ENCODE measurements at regions not wholly inside any gene's neighbourhood (a gene's known extent, or its start where the extent isn't known, plus 50 kb on each side); places are given as distances from the start of the nearest gene placed in this dataset.

- H3K36me3 ChIP-seq = no peaks in the 10 kb centered on the region
- no peak overlapping the region for H3K27ac ChIP-seq
- ATAC-seq = no peak
- H3K9me3 ChIP-seq = no peaks in the 10 kb centered on the region
- TF ChIP-seq POLR2A (IDR thresholded peaks at IDR 0.05) = no peak
- TF ChIP-seq, protein P1, sequence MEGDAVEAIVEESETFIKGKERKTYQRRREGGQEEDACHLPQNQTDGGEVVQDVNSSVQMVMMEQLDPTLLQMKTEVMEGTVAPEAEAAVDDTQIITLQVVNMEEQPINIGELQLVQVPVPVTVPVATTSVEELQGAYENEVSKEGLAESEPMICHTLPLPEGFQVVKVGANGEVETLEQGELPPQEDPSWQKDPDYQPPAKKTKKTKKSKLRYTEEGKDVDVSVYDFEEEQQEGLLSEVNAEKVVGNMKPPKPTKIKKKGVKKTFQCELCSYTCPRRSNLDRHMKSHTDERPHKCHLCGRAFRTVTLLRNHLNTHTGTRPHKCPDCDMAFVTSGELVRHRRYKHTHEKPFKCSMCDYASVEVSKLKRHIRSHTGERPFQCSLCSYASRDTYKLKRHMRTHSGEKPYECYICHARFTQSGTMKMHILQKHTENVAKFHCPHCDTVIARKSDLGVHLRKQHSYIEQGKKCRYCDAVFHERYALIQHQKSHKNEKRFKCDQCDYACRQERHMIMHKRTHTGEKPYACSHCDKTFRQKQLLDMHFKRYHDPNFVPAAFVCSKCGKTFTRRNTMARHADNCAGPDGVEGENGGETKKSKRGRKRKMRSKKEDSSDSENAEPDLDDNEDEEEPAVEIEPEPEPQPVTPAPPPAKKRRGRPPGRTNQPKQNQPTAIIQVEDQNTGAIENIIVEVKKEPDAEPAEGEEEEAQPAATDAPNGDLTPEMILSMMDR (IDR thresholded peaks at IDR 0.05) = no peak
- TF ChIP-seq EP300 (IDR thresholded peaks at IDR 0.05) = no peak
- no peak overlapping the region for H3K4me3 ChIP-seq
- H3K27me3 ChIP-seq = no peaks in the 10 kb centered on the region
- peaks cover 0 to 10% (median 0%) of the 10 kb centered on the region in 3 donors for H3K4me1 ChIP-seq
- 69 to 88% methylated on average over 2 of the region's 2 CpGs for WGBS, 2 donors (ENCODE audit: low coverage in 1 of 2)
Observed at GRCh38 chr13:33934343-33934742, 116.4 kb downstream of the RFC3 start.

DNA sequence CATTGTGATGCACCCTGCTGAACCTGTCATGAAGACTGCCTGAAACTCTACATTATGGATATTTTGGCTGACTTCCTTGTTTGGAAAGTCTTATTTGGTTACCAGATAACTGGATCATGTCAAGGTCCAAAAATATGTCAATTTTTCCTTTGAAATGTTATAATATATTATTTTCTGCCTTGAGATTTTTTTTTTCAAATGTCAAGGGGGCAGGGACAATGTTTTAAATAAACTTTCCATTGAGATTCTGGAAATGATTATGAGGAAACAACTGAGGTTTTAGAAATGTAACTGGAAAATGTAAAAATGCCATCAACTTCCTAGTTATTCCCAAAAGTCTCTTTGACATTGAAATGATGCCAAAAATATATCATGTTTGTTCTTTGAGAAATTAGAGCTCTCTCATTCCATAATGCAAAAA lies 117.0 kb downstream of the RFC3 start:
- peaks cover 0 to 10% (median 0%) of the 10 kb centered on the region in 3 donors for H3K4me1 ChIP-seq
- no peak for TF ChIP-seq POLR2AphosphoS5 (IDR thresholded peaks at IDR 0.05)
- H3K4me3 ChIP-seq = no peak overlapping the region
- H3K27ac ChIP-seq = no peak overlapping the region
- H3K27me3 ChIP-seq = no peaks in the 10 kb centered on the region
- no peak for ATAC-seq
- no peaks in the 10 kb centered on the region for H3K36me3 ChIP-seq
- no peaks in the 10 kb centered on the region for H3K9me3 ChIP-seq

DNA sequence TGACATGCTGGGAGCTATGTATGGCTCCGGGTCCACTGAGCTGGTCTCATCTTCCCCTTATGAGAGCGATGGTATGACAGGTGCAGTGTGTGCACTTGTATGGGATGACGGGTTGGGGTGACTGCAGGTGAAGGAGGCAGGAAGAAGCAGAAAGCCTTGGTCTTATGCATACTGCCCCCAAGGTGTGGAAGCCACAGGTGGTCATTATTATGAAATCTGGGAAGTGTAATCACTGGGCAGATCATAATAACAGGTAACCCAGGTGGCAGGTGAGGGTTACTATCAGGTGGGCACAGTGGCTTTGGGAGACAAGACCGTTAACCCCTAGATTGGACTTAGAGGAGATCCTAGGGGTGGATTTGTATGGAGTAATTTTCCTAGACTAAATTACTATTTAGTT lies 118.0 kb downstream of the RFC3 start:
- ATAC-seq = no peak
- no peak for TF ChIP-seq EP300 (IDR thresholded peaks at IDR 0.05)
- TF ChIP-seq, protein P1 (IDR thresholded peaks at IDR 0.05) = no peak
- TF ChIP-seq POLR2A (IDR thresholded peaks at IDR 0.05) = no peak
- no peak for TF ChIP-seq POLR2AphosphoS5 (IDR thresholded peaks at IDR 0.05)
- WGBS, 2 donors (ENCODE audit: low coverage in 1 of 2) = 83 to 96% methylated on average over 2 to 4 of the region's 4 CpGs
- Histone ChIP-seq H3K27ac (no peak overlapping the region), H3K9me3 (no peaks in the 10 kb centered on the region), H3K4me1 (peaks cover 0 to 10% (median 0%) of the 10 kb centered on the region in 3 donors), H3K4me3 (no peak overlapping the region), H3K27me3 (no peaks in the 10 kb centered on the region), H3K36me3 (no peaks in the 10 kb centered on the region)

GRCh38 chr13:33937373-33938098 lies 119.6 kb downstream of the RFC3 start:
- 83 to 100% methylated on average over 2 to 3 of the region's 3 CpGs for WGBS, 2 donors (ENCODE audit: low coverage in 1 of 2)
- TF ChIP-seq, protein P1 (IDR thresholded peaks at IDR 0.05) = no peak
- TF ChIP-seq POLR2AphosphoS5 (IDR thresholded peaks at IDR 0.05) (no peak), POLR2A (IDR thresholded peaks at IDR 0.05) (no peak), EP300 (IDR thresholded peaks at IDR 0.05) (no peak)
- H3K36me3 ChIP-seq = no peaks in the 10 kb centered on the region
- no peaks in the 10 kb centered on the region for H3K9me3 ChIP-seq
- ATAC-seq = no peak
- no peak overlapping the region for H3K4me3 ChIP-seq
- H3K4me1 ChIP-seq = peaks cover 0 to 10% (median 0%) of the 10 kb centered on the region in 3 donors
- no peak overlapping the region for H3K27ac ChIP-seq
- H3K27me3 ChIP-seq = no peaks in the 10 kb centered on the region

GRCh38 chr13:33940256-33940655 lies 122.3 kb downstream of the RFC3 start:
- TF ChIP-seq, protein P1 (IDR thresholded peaks at IDR 0.05) = no peak
- TF ChIP-seq POLR2AphosphoS5 (IDR thresholded peaks at IDR 0.05) = no peak
- TF ChIP-seq POLR2A (IDR thresholded peaks at IDR 0.05) = no peak
- no peak for TF ChIP-seq EP300 (IDR thresholded peaks at IDR 0.05)
- ATAC-seq = no peak
- no peak overlapping the region for H3K4me3 ChIP-seq
- H3K36me3 ChIP-seq = no peaks in the 10 kb centered on the region
- no peaks in the 10 kb centered on the region for H3K27me3 ChIP-seq
- H3K27ac ChIP-seq = no peak overlapping the region
- 88 to 100% methylated on average over 1 of the region's 1 CpG for WGBS, 2 donors (ENCODE audit: low coverage in 1 of 2)
- no peaks in the 10 kb centered on the region for H3K9me3 ChIP-seq
- peaks cover 0 to 2% (median 0%) of the 10 kb centered on the region in 3 donors for H3K4me1 ChIP-seq

All from gastroesophageal sphincter (tissue), 4 donors.